Psoas muscle (tissue), 7 donors: ENCODE measurements at regions not wholly inside any gene's neighbourhood (a gene's known extent, or its start where the extent isn't known, plus 50 kb on each side); places are given as distances from the start of the nearest gene placed in this dataset.

Source experiments
- ATAC-seq, 4 donors: fragments of 200-7000 bp; cut with Tn5 transposase; one replicate each; pipeline ENCODE4 v1.9.1; 2020; ENCODE audit warnings: moderate library complexity in 3 of 4, mild to moderate bottlenecking in 2 of 4
- DNase-seq, 2 donors: peaks; one replicate each; pipeline ENCODE4 v3.0.0-alpha.2; 2020
- H3K27ac ChIP-seq: fragments of 200-600 bp; one replicate; pipeline ENCODE4 v1.8.0; 2022
- H3K27me3 ChIP-seq, 3 donors: fragments of 200-600 bp in 1 of 3; one replicate each; pipeline versions ENCODE4 v1.6.1 to v1.8.0; 2013 to 2022; ENCODE audit warnings: low read length in 2 of 3, mild to moderate bottlenecking in 2 of 3, moderate library complexity in 1 of 3; ENCODE audit not compliant: insufficient read depth in 3 of 3
- H3K36me3 ChIP-seq, 2 donors: fragments of 200-600 bp in 1 of 2; one replicate each; pipeline versions ENCODE4 v1.6.1 to v1.8.0; 2013 to 2022; ENCODE audit warnings: low read depth in 1 of 2, mild to moderate bottlenecking in 1 of 2, moderate library complexity in 1 of 2; ENCODE audit not compliant: insufficient read depth in 1 of 2
- H3K4me1 ChIP-seq: fragments of 200-600 bp; one replicate; pipeline ENCODE4 v1.8.0; 2022
- H3K4me3 ChIP-seq: fragments of 200-600 bp; one replicate; pipeline ENCODE4 v1.8.0; 2022; ENCODE audit warnings: mild to moderate bottlenecking
- H3K9me3 ChIP-seq: fragments of 200-600 bp; one replicate; pipeline ENCODE4 v1.8.0; 2022
- CTCF ChIP-seq: fragments of 200-600 bp; IDR thresholded peaks from one replicate; pipeline ENCODE4 v1.8.0; 2022; ENCODE audit warnings: antibody characterized with exemption
- WGBS, 3 donors: extraction: QIAGEN DNeasy Blood & Tissue Kit; methylation state at CpG; one replicate each; pipeline versions ENCODE4 v1.1.6 to v1.1.7; 2013; 5-methylcytosine and 5-hydroxymethylcytosine counted together
- intact Hi-C, 2 donors: fragments of 100-400 bp; cut with DNase I; formaldehyde crosslinking; loops; one replicate each; pipeline versions ENCODE4 v1.11.0 to v1.14.2; 2022
- donor health status: healthy with polysubstance abuse.
- donor health status: DM: no; HTN: no; CAD: no; lungs with moderate emphysema.
- donor health status: Bipolar disorder and iron deficiency.
- donor health status: healthy.
- donor health status: DM: yes; HTN: yes; CAD: no.
- donor health status: DM: no; HTN: no; CAD: no.
- donor health status: DM: yes; HTN: yes; CAD: no.

- intact Hi-C loops: no loop called here
- H3K27ac ChIP-seq: no peak overlapping the region
- no peaks in the 10 kb centered on the region for H3K9me3 ChIP-seq
- 83 to 96% (median 85%) methylated on average over 2 of the region's 2 CpGs for WGBS, 3 donors
- H3K27me3 ChIP-seq: no peaks in the 10 kb centered on the region
- no peak for TF ChIP-seq CTCF
- H3K36me3 ChIP-seq: no peaks in the 10 kb centered on the region
- ATAC-seq (no peak), DNase-seq (no peak)
- H3K4me1 ChIP-seq: no peaks in the 10 kb centered on the region
- no peak overlapping the region for H3K4me3 ChIP-seq
Observed at GRCh38 chr6:95383878-95384277, 193.5 kb upstream of the MANEA start.

- Histone ChIP-seq H3K27me3 (no peaks in the 10 kb centered on the region), H3K9me3 (no peaks in the 10 kb centered on the region), H3K4me3 (no peak overlapping the region), H3K27ac (no peak overlapping the region), H3K36me3 (no peaks in the 10 kb centered on the region), H3K4me1 (no peaks in the 10 kb centered on the region)
- intact Hi-C loops: no loop called here
- 86 to 89% (median 86%) methylated on average over 7 of the region's 7 CpGs for WGBS, 3 donors
- ATAC-seq: no peak
- DNase-seq: no peak
- no peak for TF ChIP-seq CTCF
Observed at GRCh38 chr6:95384988-95385387, 192.3 kb upstream of the MANEA start.

- H3K36me3 ChIP-seq: no peaks in the 10 kb centered on the region
- no peak overlapping the region for H3K4me3 ChIP-seq
- no peaks in the 10 kb centered on the region for H3K4me1 ChIP-seq
- TF ChIP-seq CTCF: no peak
- DNase-seq: no peak
- intact Hi-C loops: no loop called here
- no peaks in the 10 kb centered on the region for H3K9me3 ChIP-seq
- H3K27ac ChIP-seq: no peak overlapping the region
- no peaks in the 10 kb centered on the region for H3K27me3 ChIP-seq
- ATAC-seq: no peak
Observed at GRCh38 chr6:95387845-95388244, 189.5 kb upstream of the MANEA start.

DNA sequence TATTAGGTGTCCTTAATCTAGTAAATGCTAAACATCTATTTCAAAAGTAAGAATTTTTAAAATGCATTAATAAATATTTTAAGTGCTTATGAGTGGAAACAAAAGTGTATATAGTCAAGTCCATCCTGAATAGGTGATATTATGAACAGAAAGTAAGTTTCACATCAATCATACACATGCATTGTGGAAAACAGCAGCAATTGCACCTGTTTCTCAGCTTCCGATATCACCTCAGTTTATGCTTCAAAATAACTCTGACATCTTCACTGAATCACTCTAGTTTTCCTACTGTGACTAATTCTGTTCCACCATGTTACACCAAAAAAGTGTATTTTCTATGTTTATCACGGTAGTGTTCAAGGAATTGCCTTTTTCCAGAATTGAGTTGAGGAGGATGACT is 172.6 kb upstream of the MANEA start:
- Histone ChIP-seq H3K36me3 (no peaks in the 10 kb centered on the region), H3K4me3 (no peak overlapping the region), H3K27me3 (no peaks in the 10 kb centered on the region), H3K27ac (no peak overlapping the region), H3K4me1 (no peaks in the 10 kb centered on the region), H3K9me3 (no peaks in the 10 kb centered on the region)
- DNase-seq (no peak), ATAC-seq (no peak)
- no peak for TF ChIP-seq CTCF
- 39 to 60% (median 59%) methylated on average over 2 of the region's 2 CpGs for WGBS, 3 donors
- intact Hi-C loops: no loop called here

GRCh38 chr6:95408111-95408510 is 169.2 kb upstream of the MANEA start:
- intact Hi-C loops: no loop called here
- WGBS, 3 donors: 35 to 38% (median 35%) methylated on average over 1 of the region's 1 CpG
- H3K27ac ChIP-seq: no peak overlapping the region
- H3K27me3 ChIP-seq: no peaks in the 10 kb centered on the region
- no peak overlapping the region for H3K4me3 ChIP-seq
- DNase-seq: no peak
- no peak for TF ChIP-seq CTCF
- no peak for ATAC-seq
- H3K9me3 ChIP-seq: no peaks in the 10 kb centered on the region
- no peaks in the 10 kb centered on the region for H3K4me1 ChIP-seq
- no peaks in the 10 kb centered on the region for H3K36me3 ChIP-seq
